Prostate gland (tissue), 2 donors: ENCODE measurements at regions not wholly inside any gene's neighbourhood (a gene's known extent, or its start where the extent isn't known, plus 50 kb on each side); places are given as distances from the start of the nearest gene placed in this dataset.
"Not testable (repeated sequence)": the region's sequence is repeated elsewhere in the genome, so short reads cannot be mapped to it uniquely, and the experiment has no call there.

Experiments
- DNase-seq: peaks from one replicate; pipeline ENCODE4 v3.0.0-alpha.2; 2019; ENCODE audit warnings: low spot score
- H3K27ac ChIP-seq, 2 donors: fragments of 200-600 bp; sonication (generic); 2 replicates each; pipeline ENCODE4 v1.5.1; 2017 to 2019
- H3K27me3 ChIP-seq: fragments of 200-600 bp; sonication (generic); replicated peaks from 2 replicates; pipeline ENCODE4 v1.5.1; 2019; ENCODE audit not compliant: insufficient read depth
- H3K36me3 ChIP-seq, 2 donors: fragments of 200-600 bp; sonication (generic); 1 replicate in 1 of 2; 2 replicates in 1 of 2; pipeline versions ENCODE4 v1.5.1 to v1.8.1; 2017 to 2019
- H3K4me1 ChIP-seq: fragments of 200-600 bp; sonication (generic); replicated peaks from 2 replicates; pipeline ENCODE4 v1.5.1; 2019
- H3K4me3 ChIP-seq, 2 donors: fragments of 200-600 bp; sonication (generic); 2 replicates each; pipeline ENCODE4 v1.5.1; 2017 to 2019
- H3K9me3 ChIP-seq: fragments of 200-600 bp; sonication (generic); 2 replicates; pipeline ENCODE4 v1.5.1; 2017
- CTCF ChIP-seq, 4 experiments: fragments of 200-600 bp in 2 of 4; fragments of 450-650 bp in 2 of 4; sonication (generic) in 2 of 4; IDR thresholded peaks; 1 replicate in 3 of 4; 2 replicates in 1 of 4; pipeline ENCODE4 v1.5.1; 2016 to 2019; ENCODE audit warnings: antibody characterized with exemption in 4 of 4, mild to moderate bottlenecking in 2 of 4, moderate library complexity in 2 of 4
- POLR2A ChIP-seq: fragments of 450-650 bp; IDR thresholded peaks from one replicate; pipeline ENCODE4 v1.6.1; 2016; ENCODE audit warnings: antibody characterized with exemption, mild to moderate bottlenecking
- POLR2AphosphoS5 ChIP-seq: sonication (generic); formaldehyde crosslinking; IDR thresholded peaks from one replicate; pipeline ENCODE4 v1.6.1; 2017; ENCODE audit warnings: antibody characterized with exemption
- WGBS: methylation state at CpG from one replicate; pipeline ENCODE4 v1.1.5; 2018; 5-methylcytosine and 5-hydroxymethylcytosine counted together
- intact Hi-C: fragments of 100-400 bp; cut with DNase I; formaldehyde crosslinking; loops from one replicate; pipeline ENCODE4 v1.14.2; 2022

GRCh38 chr1:95297906-95298305 is 63.9 kb downstream of the RWDD3 start:
- H3K4me1 ChIP-seq, H3K27me3 ChIP-seq, H3K9me3 ChIP-seq, H3K4me3 ChIP-seq, H3K27ac ChIP-seq, H3K36me3 ChIP-seq, DNase-seq, intact Hi-C loops: not testable (repeated sequence)
- WGBS, result 89% methylated on average over 20 of the region's 20 CpGs

- no peak for DNase-seq
Observed at GRCh38 chr1:95301091-95301490, 67.1 kb downstream of the RWDD3 start.

GRCh38 chr1:95301614-95302013 is 67.6 kb downstream of the RWDD3 start:
- intact Hi-C loops, result no loop called here
- Histone ChIP-seq H3K4me1 (no peaks in the 10 kb centered on the region), H3K4me3 (no peak overlapping the region), H3K27me3 (no peaks in the 10 kb centered on the region), H3K36me3 (no peaks in the 10 kb centered on the region), H3K27ac (no peak overlapping the region), H3K9me3 (no peaks in the 10 kb centered on the region)
- 69% methylated on average over 3 of the region's 3 CpGs for WGBS
- no peak for DNase-seq
- TF ChIP-seq POLR2AphosphoS5 (no peak), CTCF (IDR thresholded peaks at IDR 0.05) (no peak), POLR2A (no peak)

More at GRCh38 chr1:95301091-95301490, 67.1 kb downstream of the RWDD3 start:
- no peaks in the 10 kb centered on the region for H3K9me3 ChIP-seq
- no peaks in the 10 kb centered on the region for H3K4me1 ChIP-seq
- no peaks in the 10 kb centered on the region for H3K27me3 ChIP-seq
- intact Hi-C loops, result no loop called here
- H3K36me3 ChIP-seq, result no peaks in the 10 kb centered on the region
- no peak overlapping the region for H3K27ac ChIP-seq
- no peak for TF ChIP-seq CTCF (IDR thresholded peaks at IDR 0.05)
- TF ChIP-seq POLR2AphosphoS5, result no peak
- no peak for TF ChIP-seq POLR2A
- H3K4me3 ChIP-seq, result no peak overlapping the region

- intact Hi-C loops, result no loop called here
- Histone ChIP-seq H3K9me3 (no peaks in the 10 kb centered on the region), H3K4me1 (no peaks in the 10 kb centered on the region), H3K36me3 (no peaks in the 10 kb centered on the region), H3K27ac (no peak overlapping the region), H3K4me3 (no peak overlapping the region), H3K27me3 (no peaks in the 10 kb centered on the region)
- no peak for DNase-seq
- TF ChIP-seq POLR2A (no peak), CTCF (IDR thresholded peaks at IDR 0.05) (no peak), POLR2AphosphoS5 (no peak)
- 63% methylated on average over 4 of the region's 4 CpGs for WGBS
Observed at GRCh38 chr1:95304803-95305202, 70.8 kb downstream of the RWDD3 start.

- 33% methylated on average over 6 of the region's 6 CpGs for WGBS
- TF ChIP-seq POLR2A, result no peak
- no peak for TF ChIP-seq POLR2AphosphoS5
- TF ChIP-seq CTCF (IDR thresholded peaks at IDR 0.05), result no peak
- intact Hi-C loops, result no loop called here
- Histone ChIP-seq H3K4me1 (peaks cover 4% of the 10 kb centered on the region), H3K36me3 (no peaks in the 10 kb centered on the region), H3K9me3 (no peaks in the 10 kb centered on the region), H3K27ac (no peak overlapping the region), H3K4me3 (no peak overlapping the region), H3K27me3 (no peaks in the 10 kb centered on the region)
- no peak for DNase-seq
Observed at GRCh38 chr1:95308276-95309030, 74.4 kb downstream of the RWDD3 start.
